Osteoblast (primary cell): ENCODE measurements at regions not wholly inside any gene's neighbourhood (a gene's known extent, or its start where the extent isn't known, plus 50 kb on each side); places are given as distances from the start of the nearest gene placed in this dataset.

Source experiments
- DNase-seq: peaks from one replicate; pipeline ENCODE4 v3.0.0; 2011; ENCODE audit warnings: low spot score, mixed read lengths; ENCODE audit not compliant: insufficient read length; ENCODE audit errors: missing footprints
- H2AFZ ChIP-seq: 2 replicates; pipeline ENCODE4 v1.6.0; 2011; ENCODE audit warnings: mild to moderate bottlenecking, low read length
- H3K27ac ChIP-seq: 2 replicates; pipeline ENCODE4 v1.5.1; 2011; ENCODE audit warnings: mild to moderate bottlenecking, low read depth, low read length, moderate library complexity
- H3K27me3 ChIP-seq: 2 replicates; pipeline ENCODE4 v1.6.0; 2012; ENCODE audit warnings: mild to moderate bottlenecking, control low read depth, inconsistent platforms, low read length, moderate library complexity; ENCODE audit not compliant: insufficient read depth
- H3K36me3 ChIP-seq: 2 replicates; pipeline ENCODE4 v1.5.1; 2011; ENCODE audit warnings: mild to moderate bottlenecking, low read length, control low read depth, moderate library complexity; ENCODE audit not compliant: insufficient read depth
- H3K4me1 ChIP-seq: 2 replicates; pipeline ENCODE4 v1.5.1; 2011; ENCODE audit warnings: mild to moderate bottlenecking, low read length, control low read depth, moderate library complexity; ENCODE audit not compliant: insufficient read depth
- H3K4me2 ChIP-seq: 2 replicates; pipeline ENCODE4 v1.6.0; 2011; ENCODE audit warnings: mild to moderate bottlenecking, low read length; ENCODE audit not compliant: insufficient read depth
- H3K4me3 ChIP-seq: fragments of 200-600 bp; sonication (generic); 3 replicates; pipeline ENCODE4 v1.5.1; 2012; ENCODE audit warnings: mild to moderate bottlenecking, low read length, inconsistent platforms; ENCODE audit not compliant: insufficient read depth
- H3K79me2 ChIP-seq: 2 replicates; pipeline ENCODE4 v1.6.0; 2012; ENCODE audit warnings: mild to moderate bottlenecking, low read length, control low read depth, inconsistent platforms; ENCODE audit not compliant: insufficient read depth
- H3K9me3 ChIP-seq: 2 replicates; pipeline ENCODE4 v1.5.1; 2011; ENCODE audit warnings: low read depth, low read length, control low read depth
- H4K20me1 ChIP-seq: 2 replicates; pipeline ENCODE4 v1.6.0; 2012; ENCODE audit warnings: mild to moderate bottlenecking, low read length, control low read depth; ENCODE audit not compliant: insufficient read depth
- CTCF ChIP-seq: IDR thresholded peaks from 2 replicates; pipeline ENCODE4 v1.5.1; 2011; ENCODE audit warnings: mild to moderate bottlenecking, low read depth, low read length, moderate library complexity; ENCODE audit errors: extremely low read depth

- H3K27me3 ChIP-seq, result peaks cover 5% of the 10 kb centered on the region
- no peaks in the 10 kb centered on the region for H3K36me3 ChIP-seq
- no peak for DNase-seq
- H3K4me3 ChIP-seq, result no peak overlapping the region
- no peaks in the 10 kb centered on the region for H3K9me3 ChIP-seq
- no peak overlapping the region for H3K4me2 ChIP-seq
- no peak overlapping the region for H2AFZ ChIP-seq
- no peak for TF ChIP-seq CTCF
- H3K4me1 ChIP-seq, result no peaks in the 10 kb centered on the region
- H4K20me1 ChIP-seq, result no peaks in the 10 kb centered on the region
- H3K79me2 ChIP-seq, result no peaks in the 10 kb centered on the region
- no peak overlapping the region for H3K27ac ChIP-seq
Measured at GRCh38 chrX:39745818-39746217, 351.9 kb downstream of the BCOR start.

DNA sequence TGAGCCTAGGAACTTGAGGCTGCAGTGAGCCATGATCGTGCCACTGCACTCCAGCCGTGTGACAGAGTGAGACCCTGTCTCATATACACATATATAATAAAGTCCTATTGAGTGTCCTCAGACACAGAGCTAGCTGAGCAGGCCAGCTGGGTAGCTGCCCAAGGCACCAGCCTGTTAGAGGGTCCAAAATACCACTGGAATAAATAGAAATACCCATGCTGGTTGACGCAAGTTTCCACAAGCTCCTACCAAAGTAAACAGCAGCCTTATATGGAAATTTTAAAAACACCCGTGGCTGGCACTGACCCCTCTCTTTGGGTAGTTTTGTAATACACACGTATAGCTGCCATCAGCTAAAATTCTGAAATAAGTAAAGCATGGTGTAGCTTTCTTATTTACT is 348.6 kb downstream of the BCOR start:
- Histone ChIP-seq H2AFZ (no peak overlapping the region), H4K20me1 (no peaks in the 10 kb centered on the region), H3K4me2 (no peak overlapping the region), H3K27ac (no peak overlapping the region), H3K36me3 (no peaks in the 10 kb centered on the region), H3K79me2 (no peaks in the 10 kb centered on the region), H3K4me1 (no peaks in the 10 kb centered on the region), H3K9me3 (no peaks in the 10 kb centered on the region), H3K27me3 (peaks cover 5% of the 10 kb centered on the region), H3K4me3 (no peak overlapping the region)
- no peak for DNase-seq
- no peak for TF ChIP-seq CTCF

DNA sequence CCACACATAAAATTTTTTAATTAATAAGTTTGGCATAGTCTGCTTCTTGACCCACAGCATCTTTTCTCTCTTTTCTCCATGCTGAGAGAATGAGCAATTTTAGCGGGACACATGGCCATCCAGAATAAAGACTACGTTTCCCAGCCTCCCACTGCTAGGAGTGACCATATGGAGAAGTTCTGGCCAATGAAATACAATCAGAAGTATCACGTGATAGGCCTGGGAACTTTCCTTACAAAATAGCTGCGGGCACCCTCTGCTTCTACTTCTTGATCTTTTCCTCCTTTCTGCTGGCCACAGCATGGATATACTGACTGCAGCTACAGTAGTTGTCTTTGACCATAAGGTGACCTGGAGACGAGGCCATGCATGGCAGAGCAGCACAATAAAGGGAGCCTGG is 348.0 kb downstream of the BCOR start:
- no peaks in the 10 kb centered on the region for H3K9me3 ChIP-seq
- DNase-seq, result no peak
- no peak overlapping the region for H2AFZ ChIP-seq
- no peaks in the 10 kb centered on the region for H3K4me1 ChIP-seq
- H3K4me3 ChIP-seq, result no peak overlapping the region
- H3K79me2 ChIP-seq, result no peaks in the 10 kb centered on the region
- H4K20me1 ChIP-seq, result no peaks in the 10 kb centered on the region
- H3K27ac ChIP-seq, result no peak overlapping the region
- TF ChIP-seq CTCF, result no peak
- no peak overlapping the region for H3K4me2 ChIP-seq
- H3K36me3 ChIP-seq, result no peaks in the 10 kb centered on the region
- peaks cover 5% of the 10 kb centered on the region for H3K27me3 ChIP-seq

- H3K4me3 ChIP-seq, result no peak overlapping the region
Measured at GRCh38 chrX:39750256-39750790, 347.4 kb downstream of the BCOR start.

More at GRCh38 chrX:39750256-39750790, 347.4 kb downstream of the BCOR start:
- H4K20me1 ChIP-seq, result no peaks in the 10 kb centered on the region
- no peak overlapping the region for H3K27ac ChIP-seq
- H2AFZ ChIP-seq, result no peak overlapping the region
- no peaks in the 10 kb centered on the region for H3K79me2 ChIP-seq
- no peaks in the 10 kb centered on the region for H3K36me3 ChIP-seq
- H3K27me3 ChIP-seq, result peaks cover 5% of the 10 kb centered on the region
- H3K4me1 ChIP-seq, result peaks cover 2% of the 10 kb centered on the region
- H3K9me3 ChIP-seq, result no peaks in the 10 kb centered on the region
- DNase-seq, result no peak
- no peak for TF ChIP-seq CTCF
- no peak overlapping the region for H3K4me2 ChIP-seq
